ENCODE measurements at regions not wholly inside any gene's neighbourhood (a gene's known extent, or its start where the extent isn't known, plus 50 kb on each side); places are given as distances from the start of the nearest gene placed in this dataset.
"Not testable (repeated sequence)": the region's sequence is repeated elsewhere in the genome, so short reads cannot be mapped to it uniquely, and the experiment has no call there.

GRCh38 chr5:44943647-44944046, 134.9 kb downstream of the MRPS30 start:
- DNase-seq: no peak

GRCh38 chr5:44945743-44946142, 137.0 kb downstream of the MRPS30 start:
- DNase-seq: no peak

GRCh38 chr5:44949687-44950086, 140.9 kb downstream of the MRPS30 start:
- no peak for DNase-seq

GRCh38 chr5:44951371-44951770, 142.6 kb downstream of the MRPS30 start:
- no peak for DNase-seq

- DNase-seq: no peak
Observed at GRCh38 chr5:44952376-44952775, 143.6 kb downstream of the MRPS30 start.

GRCh38 chr5:44953078-44953477, 144.3 kb downstream of the MRPS30 start:
- no peak for DNase-seq

- DNase-seq: not testable (repeated sequence)
Observed at GRCh38 chr5:44958943-44959454, 150.3 kb downstream of the MRPS30 start.

GRCh38 chr5:44969825-44970224, 161.1 kb downstream of the MRPS30 start:
- DNase-seq: no peak

- DNase-seq: not testable (repeated sequence)
Observed at GRCh38 chr5:44970963-44971362, 162.2 kb downstream of the MRPS30 start.

GRCh38 chr5:44974813-44975212, 166.1 kb downstream of the MRPS30 start:
- DNase-seq: no peak

GRCh38 chr5:44981708-44982107, 173.0 kb downstream of the MRPS30 start:
- DNase-seq: no peak

GRCh38 chr5:44983006-44983405, 174.3 kb downstream of the MRPS30 start:
- DNase-seq: no peak

GRCh38 chr5:44987026-44987425, 178.3 kb downstream of the MRPS30 start:
- DNase-seq: no peak

GRCh38 chr5:44991693-44992092, 182.9 kb downstream of the MRPS30 start:
- DNase-seq: no peak

GRCh38 chr5:44993286-44993685, 184.5 kb downstream of the MRPS30 start:
- DNase-seq: no peak

- DNase-seq: no peak
Observed at GRCh38 chr5:44997506-44997905, 188.8 kb downstream of the MRPS30 start.

- DNase-seq: not testable (repeated sequence)
Observed at GRCh38 chr5:45007102-45007501, 198.4 kb downstream of the MRPS30 start.

- no peak for DNase-seq
Observed at GRCh38 chr5:45017568-45017967, 208.8 kb downstream of the MRPS30 start.

- no peak for DNase-seq
Observed at GRCh38 chr5:45029553-45029952, 220.8 kb downstream of the MRPS30 start.

GRCh38 chr5:45035991-45036390, 227.2 kb downstream of the MRPS30 start:
- no peak for DNase-seq

- DNase-seq: no peak
Observed at GRCh38 chr5:45037927-45038326, 229.2 kb downstream of the MRPS30 start.

- no peak for DNase-seq
Observed at GRCh38 chr5:45038366-45038987, 229.7 kb downstream of the MRPS30 start.

GRCh38 chr5:45042283-45042682, 233.5 kb downstream of the MRPS30 start:
- no peak for DNase-seq

GRCh38 chr5:45057564-45057963, 248.8 kb downstream of the MRPS30 start:
- DNase-seq: no peak

GRCh38 chr5:45060724-45061123, 252.0 kb downstream of the MRPS30 start:
- no peak for DNase-seq
